Chondrocyte (in vitro differentiated cells): ENCODE measurements at regions not wholly inside any gene's neighbourhood (a gene's known extent, or its start where the extent isn't known, plus 50 kb on each side); places are given as distances from the start of the nearest gene placed in this dataset.
A peak's percentile ranks its signal among the peaks of the same experiment; 100 is the strongest.

ENCODE experiments used
- DNase-seq: peaks from one replicate; pipeline ENCODE4 v3.0.0; 2021; ENCODE audit warnings: mixed read lengths, low spot score
- H3K27ac Mint-ChIP-seq: one replicate; pipeline ENCODE4 v1.8.0; 2021; ENCODE audit warnings: mild to moderate bottlenecking, moderate library complexity, mixed read lengths; ENCODE audit not compliant: unreplicated experiment
- H3K27me3 Mint-ChIP-seq: 2 replicates; pipeline ENCODE4 v1.8.0; 2021; ENCODE audit warnings: low read depth, mixed read lengths
- H3K36me3 Mint-ChIP-seq: 2 replicates; pipeline ENCODE4 v1.8.0; 2021; ENCODE audit warnings: low read depth, mixed read lengths
- H3K4me1 Mint-ChIP-seq: 2 replicates; pipeline ENCODE4 v1.8.0; 2021; ENCODE audit warnings: low read depth, mild to moderate bottlenecking, mixed read lengths
- H3K4me3 Mint-ChIP-seq: one replicate; pipeline ENCODE4 v1.8.0; 2021; ENCODE audit warnings: mild to moderate bottlenecking, moderate library complexity, mixed read lengths; ENCODE audit not compliant: unreplicated experiment
- H3K9me3 Mint-ChIP-seq: 2 replicates; pipeline ENCODE4 v1.8.0; 2021; ENCODE audit warnings: low read depth, mixed read lengths
- CTCF ChIP-seq: fragments of 200-600 bp; sonication (generic); IDR thresholded peaks from 2 replicates; pipeline ENCODE4 v1.5.0; 2021; ENCODE audit warnings: antibody characterized with exemption, mild to moderate bottlenecking, moderate library complexity

- Mint-ChIP-seq H3K9me3 (peaks cover under 1% of the 10 kb centered on the region), H3K4me3 (no peak overlapping the region), H3K27ac (peak overlapping the region; percentile 12), H3K36me3 (no peaks in the 10 kb centered on the region), H3K27me3 (no peaks in the 10 kb centered on the region), H3K4me1 (peaks cover 78% of the 10 kb centered on the region)
- DNase-seq = no peak
- TF ChIP-seq CTCF = no peak
Observed at GRCh38 chr4:127214016-127214415, 418.7 kb upstream of the INTU start.

DNA sequence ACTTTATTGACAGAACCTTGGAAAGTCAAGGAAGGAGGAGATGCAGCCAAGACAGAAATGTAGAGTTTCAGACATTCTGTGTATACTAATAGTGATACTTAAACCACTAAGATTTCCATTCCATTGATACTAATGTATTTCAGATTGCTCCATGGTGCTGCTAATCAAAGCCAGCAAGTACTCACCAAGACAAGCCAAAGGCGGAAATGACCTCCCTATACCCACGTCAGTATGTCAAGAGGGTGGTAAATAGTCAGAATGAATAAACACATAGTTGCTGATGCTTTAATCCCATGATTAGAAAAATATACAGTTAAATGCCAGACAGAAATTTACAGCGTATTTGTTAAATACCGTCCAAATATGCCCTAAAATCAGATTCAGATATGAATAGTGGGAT is 417.8 kb upstream of the INTU start:
- H3K9me3 Mint-ChIP-seq = peaks cover 3% of the 10 kb centered on the region
- H3K4me1 Mint-ChIP-seq = peaks cover 85% of the 10 kb centered on the region

DNA sequence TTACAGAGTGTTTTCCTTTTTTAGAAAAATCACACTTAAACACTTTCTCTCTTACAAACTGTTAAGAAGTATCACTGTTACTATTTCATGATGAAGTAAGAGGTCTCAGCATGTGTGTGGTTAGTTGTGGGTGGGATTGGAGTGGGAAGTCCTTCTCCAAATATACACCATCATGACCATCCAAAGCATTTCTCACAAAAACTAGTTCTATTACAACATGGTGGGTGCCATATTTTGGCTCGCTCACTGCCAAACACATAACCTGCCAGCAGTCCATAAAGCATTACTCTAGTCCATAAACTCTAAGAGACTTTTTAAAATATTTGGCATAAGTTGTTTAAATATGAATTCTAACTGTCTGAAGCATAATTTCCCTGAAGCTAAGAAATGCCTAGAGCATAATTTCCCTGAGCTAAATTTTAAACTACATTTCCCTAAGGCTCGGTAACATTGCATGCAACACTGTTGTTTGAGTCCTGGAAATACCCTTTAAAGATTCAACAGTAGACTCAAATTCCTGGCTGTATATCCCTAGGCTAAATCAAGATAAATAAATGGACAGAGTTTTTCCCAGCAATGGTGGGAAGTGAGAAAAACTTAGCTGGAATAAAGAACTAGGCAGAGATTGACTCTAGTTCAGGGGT is 415.0 kb upstream of the INTU start:
- peaks cover 8% of the 10 kb centered on the region for H3K9me3 Mint-ChIP-seq
- peak overlapping the region; percentile 24 for H3K27ac Mint-ChIP-seq
- H3K36me3 Mint-ChIP-seq = peaks cover 2% of the 10 kb centered on the region
- no peak for TF ChIP-seq CTCF
- peaks cover 57% of the 10 kb centered on the region for H3K4me1 Mint-ChIP-seq
- DNase-seq = no peak
- H3K27me3 Mint-ChIP-seq = no peaks in the 10 kb centered on the region
- H3K4me3 Mint-ChIP-seq = no peak overlapping the region

More for the DNA sequence above, 417.8 kb upstream of the INTU start:
- TF ChIP-seq CTCF = no peak
- no peak for DNase-seq
- Mint-ChIP-seq H3K27me3 (no peaks in the 10 kb centered on the region), H3K27ac (no peak overlapping the region), H3K4me3 (no peak overlapping the region), H3K36me3 (no peaks in the 10 kb centered on the region)

GRCh38 chr4:127219232-127219631 is 413.5 kb upstream of the INTU start:
- peaks cover 43% of the 10 kb centered on the region for H3K4me1 Mint-ChIP-seq
- no peak for TF ChIP-seq CTCF
- no peak overlapping the region for H3K4me3 Mint-ChIP-seq
- H3K36me3 Mint-ChIP-seq = peaks cover 2% of the 10 kb centered on the region
- no peaks in the 10 kb centered on the region for H3K27me3 Mint-ChIP-seq
- DNase-seq = no peak
- peak overlapping the region; percentile 62 for H3K27ac Mint-ChIP-seq
- peaks cover 11% of the 10 kb centered on the region for H3K9me3 Mint-ChIP-seq

DNA sequence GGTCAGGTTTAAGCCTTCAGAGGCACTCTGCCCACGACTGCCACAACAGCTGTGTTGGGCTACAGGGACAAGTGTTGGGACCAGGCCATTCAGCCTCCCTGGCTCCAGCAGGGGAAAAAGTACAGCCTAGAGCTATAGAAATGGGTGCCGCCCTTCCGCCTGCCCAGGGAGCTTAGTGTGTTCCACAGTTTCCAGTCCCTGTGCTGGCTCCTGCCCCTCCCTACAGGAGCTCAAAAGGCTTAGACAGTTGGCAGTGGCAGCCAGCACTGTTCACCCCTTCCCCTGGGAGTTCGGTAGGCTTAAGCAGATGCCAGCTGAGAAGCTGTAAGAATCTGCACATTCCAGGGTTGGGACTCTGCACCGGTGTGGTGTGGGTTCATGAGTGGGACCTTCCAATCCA is 408.2 kb upstream of the INTU start:
- Mint-ChIP-seq H3K27ac (no peak overlapping the region), H3K9me3 (peaks cover 9% of the 10 kb centered on the region), H3K27me3 (no peaks in the 10 kb centered on the region), H3K4me1 (peaks cover 4% of the 10 kb centered on the region), H3K36me3 (peaks cover 2% of the 10 kb centered on the region), H3K4me3 (no peak overlapping the region)
- no peak for DNase-seq
- no peak for TF ChIP-seq CTCF
